K562 (cell line): ENCODE measurements at regions not wholly inside any gene's neighbourhood (a gene's known extent, or its start where the extent isn't known, plus 50 kb on each side); places are given as distances from the start of the nearest gene placed in this dataset.

Experiments
- CEBPB ChIP-seq: fragments of 450-650 bp; IDR thresholded peaks from 2 replicates; pipeline ENCODE4 v1.6.1; 2016; ENCODE audit warnings: missing genetic modification characterization, missing compliant biosample characterization
- CREB1 ChIP-seq, 2 experiments: sonication (generic) in 1 of 2; formaldehyde crosslinking in 1 of 2; IDR thresholded peaks; 2 replicates each; pipeline versions ENCODE4 v1.6.1 to v1.8.0; 2012 to 2022; ENCODE audit warnings: inconsistent platforms in 1 of 2, mild to moderate bottlenecking in 1 of 2, missing genetic modification reagents in 1 of 2, moderate library complexity in 1 of 2
- GTF2E2 ChIP-seq: fragments of 200-800 bp; sonication (Bioruptor generic); IDR thresholded peaks from 2 replicates; pipeline ENCODE4 v1.6.1; 2016; ENCODE audit warnings: missing genetic modification characterization, missing compliant biosample characterization
- HDAC2 ChIP-seq: fragments of 450-650 bp; IDR thresholded peaks from 2 replicates; pipeline ENCODE4 v1.6.1; 2016; ENCODE audit warnings: mild to moderate bottlenecking
- NCOA4 ChIP-seq: fragments of 450-650 bp; IDR thresholded peaks from 2 replicates; pipeline ENCODE4 v1.6.1; 2018; ENCODE audit warnings: mild to moderate bottlenecking; ENCODE audit not compliant: partially characterized antibody
- NFXL1 ChIP-seq: fragments of 450-650 bp; formaldehyde crosslinking; IDR thresholded peaks from 2 replicates; pipeline ENCODE4 v1.4.0; 2021; ENCODE audit warnings: mild to moderate bottlenecking
- NR2C1 ChIP-seq, 2 experiments: fragments of 450-650 bp; IDR thresholded peaks; 2 replicates each; pipeline ENCODE4 v1.6.1; 2017; ENCODE audit warnings: mild to moderate bottlenecking in 2 of 2, antibody characterized with exemption in 1 of 2, inconsistent platforms in 1 of 2, missing compliant biosample characterization in 1 of 2, missing genetic modification characterization in 1 of 2
- POLR2A ChIP-seq: fragments of 450-650 bp; conservative IDR thresholded peaks from 2 replicates; pipeline ENCODE4 v1.6.1; 2016
- TCF7 ChIP-seq: sonication (generic); IDR thresholded peaks from 2 replicates; pipeline ENCODE4 v1.6.1; 2016; ENCODE audit warnings: antibody characterized with exemption, borderline replicate concordance
- ZBTB1 ChIP-seq: sonication (generic); formaldehyde crosslinking; IDR thresholded peaks from 2 replicates; pipeline ENCODE4 v1.8.1; 2023; ENCODE audit warnings: missing genetic modification reagents, low read depth, mild to moderate bottlenecking, borderline replicate concordance
- ZKSCAN8 ChIP-seq: fragments of 200-800 bp; sonication (Bioruptor generic); IDR thresholded peaks from 2 replicates; pipeline ENCODE4 v1.6.1; 2016; ENCODE audit warnings: missing genetic modification characterization, missing compliant biosample characterization
- ZNF3 ChIP-seq: fragments of 250-450 bp; sonication (Bioruptor Pico); IDR thresholded peaks from 2 replicates; pipeline ENCODE4 v1.5.0; 2021; ENCODE audit warnings: mild to moderate bottlenecking, moderate library complexity
- TF ChIP-seq, protein P1 (sequence below): IDR thresholded peaks from 3 replicates; pipeline ENCODE4 v1.6.1; 2011; ENCODE audit warnings: borderline replicate concordance, mild to moderate bottlenecking, moderate library complexity; ENCODE audit not compliant: insufficient read length; ENCODE audit errors: extremely low read depth
- TF ChIP-seq, protein P2 (sequence below): sonication (generic); formaldehyde crosslinking; IDR thresholded peaks from 2 replicates; pipeline ENCODE4 v1.9.0; 2022; ENCODE audit warnings: mild to moderate bottlenecking, missing genetic modification reagents

DNA sequence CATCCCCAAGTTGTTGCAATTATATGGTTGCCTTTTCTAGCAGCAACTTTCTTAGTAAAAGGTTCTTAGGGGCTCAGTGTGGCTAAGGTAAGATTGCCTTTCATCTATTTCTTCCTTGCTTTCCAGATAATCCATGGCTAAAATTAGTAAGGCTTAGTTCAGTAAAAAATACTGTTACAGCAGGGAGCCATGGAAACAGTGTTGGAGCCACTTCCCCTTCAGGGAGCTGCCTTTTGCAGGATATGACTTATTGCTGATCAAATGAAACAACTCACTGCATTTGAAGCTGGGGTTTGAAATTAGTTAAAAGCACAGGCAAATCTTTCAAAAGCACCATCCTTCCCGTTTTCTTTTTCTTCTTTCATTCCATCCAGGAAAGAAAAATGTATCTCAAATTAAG is 184.3 kb downstream of the C11orf87 start:
- TF ChIP-seq, protein P1, sequence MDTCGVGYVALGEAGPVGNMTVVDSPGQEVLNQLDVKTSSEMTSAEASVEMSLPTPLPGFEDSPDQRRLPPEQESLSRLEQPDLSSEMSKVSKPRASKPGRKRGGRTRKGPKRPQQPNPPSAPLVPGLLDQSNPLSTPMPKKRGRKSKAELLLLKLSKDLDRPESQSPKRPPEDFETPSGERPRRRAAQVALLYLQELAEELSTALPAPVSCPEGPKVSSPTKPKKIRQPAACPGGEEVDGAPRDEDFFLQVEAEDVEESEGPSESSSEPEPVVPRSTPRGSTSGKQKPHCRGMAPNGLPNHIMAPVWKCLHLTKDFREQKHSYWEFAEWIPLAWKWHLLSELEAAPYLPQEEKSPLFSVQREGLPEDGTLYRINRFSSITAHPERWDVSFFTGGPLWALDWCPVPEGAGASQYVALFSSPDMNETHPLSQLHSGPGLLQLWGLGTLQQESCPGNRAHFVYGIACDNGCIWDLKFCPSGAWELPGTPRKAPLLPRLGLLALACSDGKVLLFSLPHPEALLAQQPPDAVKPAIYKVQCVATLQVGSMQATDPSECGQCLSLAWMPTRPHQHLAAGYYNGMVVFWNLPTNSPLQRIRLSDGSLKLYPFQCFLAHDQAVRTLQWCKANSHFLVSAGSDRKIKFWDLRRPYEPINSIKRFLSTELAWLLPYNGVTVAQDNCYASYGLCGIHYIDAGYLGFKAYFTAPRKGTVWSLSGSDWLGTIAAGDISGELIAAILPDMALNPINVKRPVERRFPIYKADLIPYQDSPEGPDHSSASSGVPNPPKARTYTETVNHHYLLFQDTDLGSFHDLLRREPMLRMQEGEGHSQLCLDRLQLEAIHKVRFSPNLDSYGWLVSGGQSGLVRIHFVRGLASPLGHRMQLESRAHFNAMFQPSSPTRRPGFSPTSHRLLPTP: no peak
- no peak for TF ChIP-seq POLR2A
- TF ChIP-seq CREB1 (IDR thresholded peaks at IDR 0.05): no peak
- TF ChIP-seq CREB1 (CRISPR knock-in tag; IDR thresholded peaks at IDR 0.05): no peak
- TF ChIP-seq NFXL1 (CRISPR knock-in tag): no peak
- TF ChIP-seq ZKSCAN8 (CRISPR knock-in tag): no peak
- no peak for TF ChIP-seq GTF2E2 (tag)
- TF ChIP-seq, protein P2, sequence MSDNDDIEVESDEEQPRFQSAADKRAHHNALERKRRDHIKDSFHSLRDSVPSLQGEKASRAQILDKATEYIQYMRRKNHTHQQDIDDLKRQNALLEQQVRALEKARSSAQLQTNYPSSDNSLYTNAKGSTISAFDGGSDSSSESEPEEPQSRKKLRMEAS: no peak
- no peak for TF ChIP-seq ZBTB1 (CRISPR knock-in tag)
- no peak for TF ChIP-seq NCOA4
- TF ChIP-seq ZNF3 (CRISPR knock-in tag): no peak
- no peak for TF ChIP-seq NR2C1 (IDR thresholded peaks at IDR 0.05)
- TF ChIP-seq NR2C1 (tag; IDR thresholded peaks at IDR 0.05): no peak
- no peak for TF ChIP-seq CEBPB (tag)
- TF ChIP-seq TCF7: no peak
- TF ChIP-seq HDAC2: no peak
